ENCODE measurements at regions not wholly inside any gene's neighbourhood (a gene's known extent, or its start where the extent isn't known, plus 50 kb on each side); places are given as distances from the start of the nearest gene placed in this dataset.

GRCh38 chr2:226020956-226021355 lies 621.4 kb downstream of the NYAP2 start:
- no peak for DNase-seq
- no peak overlapping the region for H3T11ph ChIP-seq (ENCODE audit: low read length)
- H3K4ac ChIP-seq (ENCODE audit: low read depth, low read length): no peak overlapping the region
- H2BK20ac ChIP-seq (ENCODE audit: low read depth, low read length, poor library complexity, severe bottlenecking): no peak overlapping the region
- H4K8ac ChIP-seq (replicated peaks; ENCODE audit: insufficient read length, low read depth, low read length): no peak overlapping the region
- no peaks in the 10 kb centered on the region for H3K4me1 ChIP-seq (ENCODE audit: insufficient read depth, low read length)
- H2AK5ac ChIP-seq (ENCODE audit: insufficient read length, low read length): no peak overlapping the region
- no peak for TF ChIP-seq CTCF (conservative IDR thresholded peaks at IDR 0.05)
- H3K36me3 Mint-ChIP-seq (ENCODE audit: insufficient read depth in 1 of 3, low read depth in 3 of 3): peaks cover 18 to 27% (median 24%) of the 10 kb centered on the region in 3 experiments
- no peak overlapping the region for H2BK12ac ChIP-seq (ENCODE audit: insufficient read length, low read depth, low read length)
- no peak overlapping the region for H2BK5ac ChIP-seq (ENCODE audit: insufficient read length, low read length)
- no peak overlapping the region for H2AFZ ChIP-seq (ENCODE audit: low read length)
- no peak overlapping the region for H3K4me3 Mint-ChIP-seq
- no peak overlapping the region for H3K27ac Mint-ChIP-seq
- H2BK15ac ChIP-seq (ENCODE audit: low read depth, low read length): no peak overlapping the region
- no peaks in the 10 kb centered on the region for H3K27me3 ChIP-seq (ENCODE audit: insufficient read depth, low read length)
- peaks cover 27 to 28% of the 10 kb centered on the region in 2 experiments for H3K9me3 Mint-ChIP-seq
- H3K18ac ChIP-seq (ENCODE audit: insufficient read length, low read depth, low read length): no peak overlapping the region
- no peak overlapping the region for H2BK120ac ChIP-seq (ENCODE audit: low read depth, low read length, poor library complexity, severe bottlenecking)
- H3K79me1 ChIP-seq (ENCODE audit: insufficient read depth, low read depth, low read length, poor library complexity, severe bottlenecking): no peaks in the 10 kb centered on the region
- no peak overlapping the region for H3K27ac ChIP-seq (ENCODE audit: insufficient read length, low read depth, low read length)
- H3K56ac ChIP-seq (ENCODE audit: insufficient read length, low read depth, low read length): no peak overlapping the region
- no peak overlapping the region for H3K14ac ChIP-seq (ENCODE audit: insufficient read depth, low read length)
- H3K23ac ChIP-seq (ENCODE audit: insufficient read length, low read depth, low read length): no peak overlapping the region
- peaks cover 4 to 9% of the 10 kb centered on the region in 2 experiments for H3K4me1 Mint-ChIP-seq
- H3K4me2 ChIP-seq (ENCODE audit: insufficient read depth, insufficient read length, low read length): no peak overlapping the region
- no peak overlapping the region for H3K9ac ChIP-seq (ENCODE audit: extremely low read depth, insufficient read length, low read length)
- H3K9me3 ChIP-seq (ENCODE audit: control insufficient read depth, low read depth, low read length): no peaks in the 10 kb centered on the region
- no peaks in the 10 kb centered on the region; the same call in 1 of the 2 replicates for H3K27me3 Mint-ChIP-seq (ENCODE audit: low read depth)
- no CpG with 5 or more reads among the region's 1 CpG for WGBS (ENCODE audit: extremely low coverage, insufficient read length, low lambda C conversion rate)
- H4K91ac ChIP-seq (ENCODE audit: insufficient read length, low read depth, low read length): no peak overlapping the region
- H4K5ac ChIP-seq (ENCODE audit: insufficient read length, low read depth, low read length): no peak overlapping the region
- no peaks in the 10 kb centered on the region for H3K23me2 ChIP-seq (ENCODE audit: insufficient read length, low read depth, low read length, poor library complexity, severe bottlenecking)
- H4K20me1 ChIP-seq (ENCODE audit: control insufficient read depth, insufficient read depth, insufficient read length): no peaks in the 10 kb centered on the region
- no peaks in the 10 kb centered on the region for H3K79me2 ChIP-seq (ENCODE audit: insufficient read depth, low read length)

All from H9 (cell line).